ENCODE measurements at regions not wholly inside any gene's neighbourhood (a gene's known extent, or its start where the extent isn't known, plus 50 kb on each side); places are given as distances from the start of the nearest gene placed in this dataset.

- in situ Hi-C loops (cut with HindIII; ENCODE audit: low pct_ligation_motif_present, low sequenced_read_pairs): no loop called here
- no peak overlapping the region for H3K4me3 ChIP-seq (ENCODE audit: low read depth, low read length)
- H3K27ac ChIP-seq: no peak overlapping the region
- DNase-seq: no peak
- no peaks in the 10 kb centered on the region for H3K36me3 ChIP-seq (replicated peaks)
- no peaks in the 10 kb centered on the region for H3K27me3 ChIP-seq (replicated peaks)
- TF ChIP-seq CTCF (IDR thresholded peaks at IDR 0.05; ENCODE audit: low read depth, low read length, missing control alignments): no peak
Measured at GRCh38 chrX:150201841-150202240, 161.3 kb upstream of the MAMLD1 start.

GRCh38 chrX:150202641-150203247 is 160.4 kb upstream of the MAMLD1 start:
- Histone ChIP-seq H3K27me3 (replicated peaks) (no peaks in the 10 kb centered on the region), H3K4me3 (ENCODE audit: low read depth, low read length) (no peak overlapping the region), H3K27ac (no peak overlapping the region), H3K36me3 (replicated peaks) (no peaks in the 10 kb centered on the region)
- TF ChIP-seq CTCF (IDR thresholded peaks at IDR 0.05; ENCODE audit: low read depth, low read length, missing control alignments): no peak
- in situ Hi-C loops (cut with HindIII; ENCODE audit: low pct_ligation_motif_present, low sequenced_read_pairs): no loop called here
- DNase-seq: peak; percentile 50

- no peak for DNase-seq
- H3K4me3 ChIP-seq (ENCODE audit: low read depth, low read length): no peak overlapping the region
- in situ Hi-C loops (cut with HindIII; ENCODE audit: low pct_ligation_motif_present, low sequenced_read_pairs): no loop called here
- no peak overlapping the region for H3K27ac ChIP-seq
- no peak for TF ChIP-seq CTCF (IDR thresholded peaks at IDR 0.05; ENCODE audit: low read depth, low read length, missing control alignments)
- H3K36me3 ChIP-seq (replicated peaks): no peaks in the 10 kb centered on the region
- no peaks in the 10 kb centered on the region for H3K27me3 ChIP-seq (replicated peaks)
Measured at GRCh38 chrX:150203248-150203645, 159.9 kb upstream of the MAMLD1 start.

GRCh38 chrX:150205011-150205410 is 158.1 kb upstream of the MAMLD1 start:
- Histone ChIP-seq H3K27me3 (replicated peaks) (no peaks in the 10 kb centered on the region), H3K36me3 (replicated peaks) (no peaks in the 10 kb centered on the region), H3K4me3 (ENCODE audit: low read depth, low read length) (no peak overlapping the region), H3K27ac (no peak overlapping the region)
- in situ Hi-C loops (cut with HindIII; ENCODE audit: low pct_ligation_motif_present, low sequenced_read_pairs): no loop called here
- no peak for DNase-seq
- TF ChIP-seq CTCF (IDR thresholded peaks at IDR 0.05; ENCODE audit: low read depth, low read length, missing control alignments): peak; percentile 18

- TF ChIP-seq CTCF (IDR thresholded peaks at IDR 0.05; ENCODE audit: low read depth, low read length, missing control alignments): no peak
- Histone ChIP-seq H3K27ac (no peak overlapping the region), H3K4me3 (ENCODE audit: low read depth, low read length) (no peak overlapping the region), H3K36me3 (replicated peaks) (no peaks in the 10 kb centered on the region), H3K27me3 (replicated peaks) (no peaks in the 10 kb centered on the region)
- in situ Hi-C loops (cut with HindIII; ENCODE audit: low pct_ligation_motif_present, low sequenced_read_pairs): no loop called here
- DNase-seq: no peak
Measured at GRCh38 chrX:150207733-150208132, 155.4 kb upstream of the MAMLD1 start.

- Histone ChIP-seq H3K27ac (no peak overlapping the region), H3K36me3 (replicated peaks) (no peaks in the 10 kb centered on the region), H3K27me3 (replicated peaks) (no peaks in the 10 kb centered on the region), H3K4me3 (ENCODE audit: low read depth, low read length) (no peak overlapping the region)
- in situ Hi-C loops (cut with HindIII; ENCODE audit: low pct_ligation_motif_present, low sequenced_read_pairs): no loop called here
- TF ChIP-seq CTCF (IDR thresholded peaks at IDR 0.05; ENCODE audit: low read depth, low read length, missing control alignments): no peak
- peak; percentile 33 for DNase-seq
Measured at GRCh38 chrX:150211988-150212387, 151.1 kb upstream of the MAMLD1 start.

Measured in brain microvascular endothelial cell (primary cell).